ENCODE measurements at regions not wholly inside any gene's neighbourhood (a gene's known extent, or its start where the extent isn't known, plus 50 kb on each side); places are given as distances from the start of the nearest gene placed in this dataset.

DNA sequence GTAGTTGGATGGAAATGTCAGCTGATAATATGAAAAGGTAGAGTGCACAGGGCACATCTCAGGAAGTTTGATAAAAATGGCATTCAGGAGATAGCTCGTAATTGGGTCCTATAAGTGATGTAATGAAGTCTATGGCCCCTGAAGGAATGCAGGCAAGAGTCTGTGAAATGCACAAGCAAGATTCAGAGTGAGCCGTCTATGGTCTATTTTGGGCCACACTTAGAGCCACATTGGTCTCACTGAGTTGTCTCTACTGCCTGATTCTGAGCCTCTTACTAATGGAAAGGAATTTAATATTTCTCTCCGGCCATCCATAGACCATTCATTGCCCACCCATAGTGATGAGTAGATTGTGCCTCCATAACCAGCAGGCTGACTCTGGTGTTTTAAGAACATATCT is 111.3 kb upstream of the KCNN2 start:
- no peak for DNase-seq (ENCODE audit: low spot score)

- no peak for DNase-seq (ENCODE audit: low spot score)
Measured at GRCh38 chr5:114252226-114252625, 109.6 kb upstream of the KCNN2 start.

DNA sequence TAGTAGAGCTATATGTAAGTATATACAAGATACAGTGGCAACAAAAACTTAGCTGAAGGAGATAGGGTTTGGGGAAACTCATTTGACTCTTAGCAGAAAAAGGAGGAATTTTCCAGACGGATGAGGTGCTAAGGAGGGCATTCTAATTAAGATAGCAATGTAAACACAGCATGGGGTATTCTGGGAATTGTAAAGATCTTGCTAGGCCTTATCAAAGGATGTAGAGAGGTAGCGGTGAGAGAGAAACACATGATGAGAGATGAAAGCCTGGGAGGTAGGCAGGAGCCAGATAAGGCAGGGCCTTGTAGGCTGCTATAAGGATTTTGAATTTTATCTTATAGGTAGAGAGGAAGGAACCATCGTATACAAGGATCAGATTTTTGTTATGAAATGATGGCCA is 106.6 kb upstream of the KCNN2 start:
- no peak for DNase-seq (ENCODE audit: low spot score)

DNA sequence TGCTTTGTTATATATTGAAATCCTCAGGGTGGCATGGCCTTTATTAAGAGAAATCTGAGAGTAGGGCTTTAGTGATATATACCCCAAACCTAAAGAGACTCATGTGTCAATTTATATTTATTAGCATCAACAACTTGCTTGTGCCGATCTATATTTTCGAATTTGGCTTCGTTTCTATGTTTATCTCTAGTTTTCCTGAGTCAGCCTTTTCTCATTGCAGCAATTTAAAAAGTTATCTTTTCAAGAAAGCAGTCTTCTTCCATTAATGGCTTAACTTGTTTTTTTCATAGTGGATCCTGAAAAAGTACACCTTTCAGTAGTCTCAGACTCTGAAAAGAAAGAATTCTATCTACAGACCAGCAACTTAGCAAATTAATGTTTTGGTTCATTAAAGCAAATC is 99.9 kb upstream of the KCNN2 start:
- no peak for DNase-seq (ENCODE audit: low spot score)

DNA sequence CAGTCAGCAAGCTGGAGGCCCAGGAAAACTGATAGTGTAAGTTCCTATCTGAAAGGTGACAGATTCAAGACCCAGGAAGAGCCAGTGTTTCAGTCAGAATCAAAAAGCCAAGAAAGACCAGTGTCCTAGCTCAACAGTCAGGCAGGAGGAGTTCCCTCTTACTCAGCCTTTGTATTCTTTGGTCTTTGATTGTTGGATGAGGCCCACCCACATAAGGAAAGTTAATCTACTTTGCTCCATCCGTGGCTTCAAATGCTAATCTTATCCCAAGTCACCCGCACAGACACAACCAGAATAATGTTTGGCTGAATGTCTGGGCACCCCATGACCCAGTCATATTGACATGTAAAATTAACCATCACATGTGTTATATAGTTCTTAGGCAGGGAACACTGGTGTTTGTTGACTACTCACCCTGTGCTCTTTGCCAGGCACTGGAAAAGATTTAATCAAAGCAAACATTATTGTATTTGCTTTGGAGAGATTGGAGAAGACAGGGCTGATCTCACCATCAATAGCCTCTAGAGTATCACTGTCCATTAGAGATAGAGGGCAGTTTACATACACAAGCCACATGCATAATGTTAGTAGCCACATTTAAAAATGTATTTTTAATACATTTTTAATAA is 96.3 kb upstream of the KCNN2 start:
- DNase-seq (ENCODE audit: low spot score) = no peak

GRCh38 chr5:114266374-114266773 is 95.5 kb upstream of the KCNN2 start:
- peak; percentile 25 for DNase-seq (ENCODE audit: low spot score)

DNA sequence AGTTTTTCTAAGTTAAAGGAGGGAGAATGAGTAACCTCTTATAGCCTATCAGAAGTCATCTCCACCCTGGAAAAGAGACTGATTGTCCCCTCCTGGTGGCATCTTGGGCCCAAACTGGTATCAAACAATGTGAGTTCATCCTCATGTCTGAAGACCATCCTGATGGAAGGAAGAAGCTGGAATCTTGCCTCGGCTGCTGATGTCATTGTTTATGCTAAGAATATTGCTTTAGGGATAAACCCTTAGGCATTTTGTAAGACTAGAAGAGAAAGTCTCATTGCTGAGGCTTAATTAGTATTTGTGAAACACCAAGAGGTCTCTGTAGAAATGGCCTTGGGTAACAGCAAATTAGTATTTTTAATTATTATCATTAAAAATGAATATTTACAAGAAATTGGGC is 65.7 kb upstream of the KCNN2 start:
- no peak for DNase-seq (ENCODE audit: low spot score)

- DNase-seq (ENCODE audit: low spot score) = no peak
Measured at GRCh38 chr5:114297915-114298314, 64.0 kb upstream of the KCNN2 start.

DNA sequence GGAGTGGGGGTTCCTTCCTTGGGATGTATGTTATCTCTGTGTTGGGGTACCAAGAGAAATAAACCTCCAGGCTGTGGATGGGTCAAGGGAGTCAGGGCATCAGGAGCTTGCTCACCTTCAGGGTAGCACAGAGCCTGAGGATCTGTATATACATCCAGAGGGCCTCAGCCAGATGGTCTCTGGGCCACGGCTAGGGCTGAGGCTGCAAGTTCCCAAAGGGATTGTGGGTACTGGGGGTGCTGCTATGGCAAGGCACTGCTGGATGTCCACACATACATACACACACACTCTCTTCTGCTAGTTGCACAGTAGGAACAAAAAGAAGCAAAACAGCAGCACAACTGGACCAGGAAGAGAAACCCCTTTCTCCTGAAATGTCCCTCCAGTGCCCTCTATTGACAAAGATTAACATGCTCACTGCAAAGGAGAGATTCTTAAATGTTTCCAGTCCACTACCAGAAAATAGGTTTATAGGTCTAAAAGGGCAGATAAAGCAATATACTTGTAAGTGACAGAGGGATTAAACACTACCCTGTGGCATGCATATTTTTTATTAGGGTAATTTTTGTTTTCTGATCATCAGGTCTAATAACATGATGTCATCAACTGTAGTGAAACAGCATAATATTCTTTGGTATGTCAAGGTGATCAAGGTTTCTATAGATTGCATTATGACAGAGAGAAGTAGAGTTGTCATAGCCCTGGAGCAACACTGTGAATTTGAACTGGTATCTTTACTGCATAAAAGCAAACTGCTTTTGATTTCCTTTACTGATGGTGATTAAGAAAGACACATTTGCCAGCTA is 56.3 kb upstream of the KCNN2 start:
- DNase-seq (ENCODE audit: low spot score) = no peak

- no peak for DNase-seq (ENCODE audit: low spot score)
Measured at GRCh38 chr5:114308017-114308416, 53.9 kb upstream of the KCNN2 start.

DNA sequence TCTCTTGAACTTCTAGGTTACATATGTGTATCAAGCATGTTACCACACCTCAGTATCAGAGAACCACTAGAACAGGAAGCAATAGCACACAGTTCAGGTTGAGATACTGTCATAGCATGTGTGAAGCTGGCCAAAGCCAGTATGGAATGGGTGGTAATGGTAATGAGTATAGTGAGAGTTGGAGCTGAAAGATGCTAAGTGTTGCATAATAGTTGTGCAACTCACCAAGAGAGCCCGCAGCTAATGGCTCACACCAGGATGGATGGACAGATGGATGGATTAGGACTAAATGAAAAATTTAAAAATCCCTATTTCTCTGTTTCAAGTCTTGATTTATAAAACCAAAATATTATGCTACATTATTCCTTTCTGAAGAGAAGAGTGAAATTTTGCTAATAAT is 53.4 kb upstream of the KCNN2 start:
- no peak for DNase-seq (ENCODE audit: low spot score)

- DNase-seq (ENCODE audit: low spot score) = no peak
Measured at GRCh38 chr5:114310666-114311065, 51.2 kb upstream of the KCNN2 start.

GRCh38 chr5:114311281-114311680 is 50.6 kb upstream of the KCNN2 start:
- no peak for DNase-seq (ENCODE audit: low spot score)

DNA sequence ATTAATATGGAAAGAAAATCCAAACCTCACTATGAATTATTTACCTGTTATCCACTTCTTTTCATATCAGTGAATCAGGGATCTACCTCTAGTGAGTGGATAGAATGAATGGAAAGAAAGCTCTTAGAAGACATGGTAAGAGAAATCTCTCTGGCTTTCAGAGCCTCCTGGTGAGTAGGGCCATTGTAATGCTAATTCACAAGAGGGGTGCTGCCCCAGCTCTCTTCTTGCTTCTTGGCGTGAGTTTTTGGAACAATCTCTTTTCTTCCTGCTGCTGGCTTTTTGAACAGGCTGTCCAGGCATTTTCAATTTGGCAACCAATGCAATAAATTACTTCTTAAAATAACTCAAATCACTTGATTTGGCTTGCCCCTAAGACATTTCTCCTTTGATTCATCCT is 49.9 kb upstream of the KCNN2 start:
- no peak for DNase-seq (ENCODE audit: low spot score)

All from kidney capillary endothelial cell (primary cell).